GM10266 (cell line): ENCODE measurements at regions not wholly inside any gene's neighbourhood (a gene's known extent, or its start where the extent isn't known, plus 50 kb on each side); places are given as distances from the start of the nearest gene placed in this dataset.
A peak's percentile ranks its signal among the peaks of the same experiment; 100 is the strongest.

Experiments
- DNase-seq: peaks from one replicate; pipeline ENCODE4 v3.0.0; 2012; ENCODE audit errors: extremely low spot score
- CTCF ChIP-seq: IDR thresholded peaks from 2 replicates; pipeline ENCODE4 v1.5.1; 2012; ENCODE audit warnings: mild to moderate bottlenecking, low read depth; ENCODE audit not compliant: control insufficient read depth, insufficient read depth; ENCODE audit errors: missing control alignments

GRCh38 chr2:5343785-5344335 is 348.3 kb upstream of the SOX11 start:
- DNase-seq, result no peak
- TF ChIP-seq CTCF, result no peak

- TF ChIP-seq CTCF, result no peak
- no peak for DNase-seq
Measured at GRCh38 chr2:5352286-5352685, 339.9 kb upstream of the SOX11 start.

GRCh38 chr2:5353565-5353964 is 338.6 kb upstream of the SOX11 start:
- no peak for TF ChIP-seq CTCF
- no peak for DNase-seq

- DNase-seq, result no peak
- TF ChIP-seq CTCF, result no peak
Measured at GRCh38 chr2:5359397-5359796, 332.8 kb upstream of the SOX11 start.

GRCh38 chr2:5360081-5360480 is 332.1 kb upstream of the SOX11 start:
- no peak for DNase-seq
- TF ChIP-seq CTCF, result no peak

- no peak for TF ChIP-seq CTCF
- DNase-seq, result no peak
Measured at GRCh38 chr2:5364361-5364760, 327.8 kb upstream of the SOX11 start.

- DNase-seq, result peak; percentile 34
- TF ChIP-seq CTCF, result peak; percentile 34
Measured at GRCh38 chr2:5365871-5366461, 326.2 kb upstream of the SOX11 start.
